ENCODE measurements at regions not wholly inside any gene's neighbourhood (a gene's known extent, or its start where the extent isn't known, plus 50 kb on each side); places are given as distances from the start of the nearest gene placed in this dataset.

GRCh38 chr2:103132536-103133217 is 370.8 kb downstream of the TMEM182 start:
- Histone ChIP-seq H3K9me3 (peaks cover 0 to 33% (median 5%) of the 10 kb centered on the region in 11 donors), H3K4me3 (no peak overlapping the region), H3K4me1 (no peaks in the 10 kb centered on the region), H3K36me3 (no peaks in the 10 kb centered on the region), H3K27ac (no peak overlapping the region), H3K27me3 (no peaks in the 10 kb centered on the region)
- TF ChIP-seq CTCF (IDR thresholded peaks at IDR 0.05) = no peak
- intact Hi-C loops (cut with DNase I) = no loop called here
- ATAC-seq = no peak
- DNase-seq = no peak
- WGBS, 2 donors = 64 to 73% methylated on average over 2 of the region's 2 CpGs

GRCh38 chr2:103135679-103136078 is 373.8 kb downstream of the TMEM182 start:
- Histone ChIP-seq H3K36me3 (no peaks in the 10 kb centered on the region), H3K4me3 (no peak overlapping the region), H3K4me1 (no peaks in the 10 kb centered on the region), H3K27me3 (no peaks in the 10 kb centered on the region), H3K27ac (no peak overlapping the region), H3K9me3 (peaks cover 0 to 38% (median 5%) of the 10 kb centered on the region in 11 donors)
- TF ChIP-seq CTCF (IDR thresholded peaks at IDR 0.05) = no peak
- no peak for ATAC-seq
- intact Hi-C loops (cut with DNase I) = no loop called here
- WGBS, 2 donors = 66 to 76% methylated on average over 6 of the region's 6 CpGs
- DNase-seq = no peak

- no peak for DNase-seq
- 88 to 89% methylated on average over 5 of the region's 5 CpGs for WGBS, 2 donors
- Histone ChIP-seq H3K4me3 (no peak overlapping the region), H3K27ac (no peak overlapping the region), H3K27me3 (no peaks in the 10 kb centered on the region), H3K4me1 (no peaks in the 10 kb centered on the region), H3K9me3 (peaks cover 0 to 23% (median 0%) of the 10 kb centered on the region in 11 donors), H3K36me3 (no peaks in the 10 kb centered on the region)
- intact Hi-C loops (cut with DNase I) = no loop called here
- no peak for TF ChIP-seq CTCF (IDR thresholded peaks at IDR 0.05)
- ATAC-seq = no peak
These were observed 376.5 kb downstream of the TMEM182 start for GRCh38 chr2:103138123-103138901.

- H3K4me3 ChIP-seq = no peak overlapping the region
- H3K27ac ChIP-seq = no peak overlapping the region
- 39 to 41% methylated on average over 7 of the region's 7 CpGs for WGBS, 2 donors
- H3K9me3 ChIP-seq = peaks cover 0 to 22% (median 0%) of the 10 kb centered on the region in 11 donors
- H3K27me3 ChIP-seq = no peaks in the 10 kb centered on the region
- ATAC-seq (no peak), DNase-seq (no peak)
- no peak for TF ChIP-seq CTCF (IDR thresholded peaks at IDR 0.05)
- H3K4me1 ChIP-seq = no peaks in the 10 kb centered on the region
- no peaks in the 10 kb centered on the region for H3K36me3 ChIP-seq
- intact Hi-C loops (cut with DNase I) = no loop called here
These were observed 377.9 kb downstream of the TMEM182 start for GRCh38 chr2:103139628-103140268.
